SK-N-MC (cell line): ENCODE measurements at regions not wholly inside any gene's neighbourhood (a gene's known extent, or its start where the extent isn't known, plus 50 kb on each side); places are given as distances from the start of the nearest gene placed in this dataset.

Experiments
- EZH2 ChIP-seq: fragments of 200-600 bp; sonication (generic); IDR thresholded peaks from one replicate; pipeline ENCODE4 v1.6.1; 2017; ENCODE audit warnings: antibody characterized with exemption
- POLR2AphosphoS5 ChIP-seq: IDR thresholded peaks from 2 replicates; pipeline ENCODE4 v1.6.1; 2012; ENCODE audit warnings: mild to moderate bottlenecking, low read depth, low read length, borderline replicate concordance

DNA sequence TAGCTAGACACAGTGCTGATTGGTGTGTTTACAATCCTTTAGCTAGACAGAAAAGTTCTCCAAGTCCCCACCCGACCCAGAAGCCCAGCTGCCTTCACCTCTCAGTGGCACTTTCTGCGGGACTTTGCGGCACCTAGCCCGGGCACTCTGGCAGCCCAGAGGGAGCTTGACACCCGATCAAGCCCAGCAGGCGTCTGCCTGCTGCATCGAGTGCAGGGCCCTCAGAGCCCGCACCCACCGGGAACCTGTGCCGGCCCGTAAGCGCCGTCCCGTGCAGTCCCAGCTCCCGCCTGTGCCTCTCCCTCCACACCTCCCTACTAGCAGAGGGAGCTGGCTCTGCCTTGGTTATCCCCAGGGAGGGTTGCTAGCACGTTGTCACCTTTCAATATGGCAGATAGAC is 631.0 kb upstream of the STXBP6 start:
- TF ChIP-seq POLR2AphosphoS5, result no peak
- no peak for TF ChIP-seq EZH2
